ENCODE measurements at regions not wholly inside any gene's neighbourhood (a gene's known extent, or its start where the extent isn't known, plus 50 kb on each side); places are given as distances from the start of the nearest gene placed in this dataset.

- TF ChIP-seq, protein P1, sequence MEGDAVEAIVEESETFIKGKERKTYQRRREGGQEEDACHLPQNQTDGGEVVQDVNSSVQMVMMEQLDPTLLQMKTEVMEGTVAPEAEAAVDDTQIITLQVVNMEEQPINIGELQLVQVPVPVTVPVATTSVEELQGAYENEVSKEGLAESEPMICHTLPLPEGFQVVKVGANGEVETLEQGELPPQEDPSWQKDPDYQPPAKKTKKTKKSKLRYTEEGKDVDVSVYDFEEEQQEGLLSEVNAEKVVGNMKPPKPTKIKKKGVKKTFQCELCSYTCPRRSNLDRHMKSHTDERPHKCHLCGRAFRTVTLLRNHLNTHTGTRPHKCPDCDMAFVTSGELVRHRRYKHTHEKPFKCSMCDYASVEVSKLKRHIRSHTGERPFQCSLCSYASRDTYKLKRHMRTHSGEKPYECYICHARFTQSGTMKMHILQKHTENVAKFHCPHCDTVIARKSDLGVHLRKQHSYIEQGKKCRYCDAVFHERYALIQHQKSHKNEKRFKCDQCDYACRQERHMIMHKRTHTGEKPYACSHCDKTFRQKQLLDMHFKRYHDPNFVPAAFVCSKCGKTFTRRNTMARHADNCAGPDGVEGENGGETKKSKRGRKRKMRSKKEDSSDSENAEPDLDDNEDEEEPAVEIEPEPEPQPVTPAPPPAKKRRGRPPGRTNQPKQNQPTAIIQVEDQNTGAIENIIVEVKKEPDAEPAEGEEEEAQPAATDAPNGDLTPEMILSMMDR (IDR thresholded peaks at IDR 0.05), result no peak
- no peak for TF ChIP-seq POLR2A (IDR thresholded peaks at IDR 0.05)
These were observed 450.5 kb upstream of the MEX3C start for GRCh38 chr18:51647942-51648341.

All from ovary (tissue), 3 donors.